TTC549 (cell line): ENCODE measurements at regions not wholly inside any gene's neighbourhood (a gene's known extent, or its start where the extent isn't known, plus 50 kb on each side); places are given as distances from the start of the nearest gene placed in this dataset.

Experiments used
- FAIRE-seq: peaks from 2 replicates; lab custom pipeline; 2012; peaks lifted over from hg19 to GRCh38; lab: Jason Lieb, UNC

DNA sequence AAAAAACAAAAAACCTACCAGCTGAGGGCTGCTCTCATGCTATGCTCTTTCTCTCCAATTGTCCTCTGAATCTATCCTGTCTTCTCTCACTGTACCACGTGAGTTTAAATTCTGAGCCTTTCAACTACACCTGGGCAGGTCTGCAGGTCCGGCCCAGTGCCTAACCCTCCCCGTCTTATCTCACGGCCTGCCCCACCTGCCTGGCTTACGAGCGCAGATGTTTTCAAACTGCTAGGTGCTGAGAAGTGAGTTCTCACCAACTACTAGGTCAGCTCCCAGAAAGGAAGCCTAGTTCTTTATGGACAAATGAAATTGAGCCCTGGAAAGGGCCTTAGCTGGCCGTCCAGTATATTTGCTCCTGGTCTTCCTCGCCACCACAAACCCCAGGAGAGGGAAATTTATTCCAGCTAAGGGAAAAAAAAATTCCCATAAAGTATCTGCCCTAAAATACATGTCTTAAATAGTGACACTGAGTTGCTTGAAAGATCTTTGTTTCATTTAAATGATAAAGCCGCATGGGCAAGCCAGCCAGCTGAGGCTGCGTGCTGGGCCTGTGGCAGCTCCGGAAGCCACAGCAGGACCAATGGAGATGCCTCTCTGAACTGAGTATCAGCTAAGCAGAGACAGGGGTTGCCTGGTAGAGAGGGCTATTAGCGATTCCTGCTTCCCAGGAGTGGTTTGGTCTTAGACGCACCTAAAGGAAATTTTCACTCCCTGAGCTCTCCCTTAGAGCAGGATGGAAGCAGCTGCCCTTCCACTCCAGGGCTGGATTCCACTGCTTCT lies 92.5 kb upstream of the NCK2 start:
- FAIRE-seq = no peak

DNA sequence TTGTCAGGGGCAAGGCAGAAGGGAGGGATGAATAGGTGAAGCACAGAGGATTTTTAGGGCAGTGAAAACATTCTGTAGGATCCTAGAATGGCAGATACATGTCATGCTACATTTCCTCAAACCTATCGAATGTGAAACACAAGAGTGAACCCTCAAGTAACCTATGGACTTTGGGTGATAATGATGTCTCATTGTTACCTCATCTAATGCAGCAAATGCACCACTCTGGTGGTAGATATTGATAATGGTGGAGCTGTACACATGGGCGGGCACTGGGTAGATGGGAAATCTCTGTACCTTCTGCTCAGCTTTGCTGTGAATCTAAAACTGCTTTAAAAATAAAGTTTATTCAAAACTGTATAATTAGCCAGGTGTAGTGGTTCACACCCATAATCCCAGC lies 95.2 kb upstream of the NCK2 start:
- no peak for FAIRE-seq

DNA sequence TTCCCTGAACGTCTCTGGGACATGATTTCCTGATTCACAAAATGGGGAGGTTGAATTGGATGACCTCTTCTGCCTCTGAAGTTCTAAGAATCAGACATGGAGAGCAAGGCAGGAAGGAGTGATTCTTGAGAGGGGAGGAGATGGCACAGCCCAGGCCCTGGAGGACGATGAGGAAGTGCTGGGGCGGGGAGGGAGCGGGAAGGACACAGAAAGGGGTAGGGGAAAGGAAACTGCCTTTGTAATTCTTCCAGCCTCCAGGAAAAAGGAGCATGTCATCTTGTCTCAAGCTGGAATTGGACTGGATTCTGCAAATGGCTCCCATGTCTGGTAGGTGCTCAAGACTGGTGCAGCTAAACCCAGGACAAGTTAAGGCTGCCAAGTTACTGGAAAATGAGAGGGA lies 97.0 kb upstream of the NCK2 start:
- no peak for FAIRE-seq

DNA sequence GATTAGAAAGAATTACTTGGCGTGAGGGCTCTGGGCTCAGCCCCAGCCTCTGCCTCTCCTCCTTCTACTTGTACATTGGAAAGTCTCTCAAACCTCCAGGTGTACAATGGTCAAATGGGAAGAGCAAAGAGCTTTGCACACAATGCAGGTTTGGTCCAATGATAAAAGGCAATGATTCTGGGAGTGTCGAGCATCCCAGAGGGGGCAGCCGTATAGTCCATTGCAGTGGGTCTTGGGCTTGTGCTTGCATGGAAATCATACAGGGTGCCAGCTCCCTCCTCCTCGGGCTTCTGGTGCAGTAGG lies 98.0 kb upstream of the NCK2 start:
- no peak for FAIRE-seq

DNA sequence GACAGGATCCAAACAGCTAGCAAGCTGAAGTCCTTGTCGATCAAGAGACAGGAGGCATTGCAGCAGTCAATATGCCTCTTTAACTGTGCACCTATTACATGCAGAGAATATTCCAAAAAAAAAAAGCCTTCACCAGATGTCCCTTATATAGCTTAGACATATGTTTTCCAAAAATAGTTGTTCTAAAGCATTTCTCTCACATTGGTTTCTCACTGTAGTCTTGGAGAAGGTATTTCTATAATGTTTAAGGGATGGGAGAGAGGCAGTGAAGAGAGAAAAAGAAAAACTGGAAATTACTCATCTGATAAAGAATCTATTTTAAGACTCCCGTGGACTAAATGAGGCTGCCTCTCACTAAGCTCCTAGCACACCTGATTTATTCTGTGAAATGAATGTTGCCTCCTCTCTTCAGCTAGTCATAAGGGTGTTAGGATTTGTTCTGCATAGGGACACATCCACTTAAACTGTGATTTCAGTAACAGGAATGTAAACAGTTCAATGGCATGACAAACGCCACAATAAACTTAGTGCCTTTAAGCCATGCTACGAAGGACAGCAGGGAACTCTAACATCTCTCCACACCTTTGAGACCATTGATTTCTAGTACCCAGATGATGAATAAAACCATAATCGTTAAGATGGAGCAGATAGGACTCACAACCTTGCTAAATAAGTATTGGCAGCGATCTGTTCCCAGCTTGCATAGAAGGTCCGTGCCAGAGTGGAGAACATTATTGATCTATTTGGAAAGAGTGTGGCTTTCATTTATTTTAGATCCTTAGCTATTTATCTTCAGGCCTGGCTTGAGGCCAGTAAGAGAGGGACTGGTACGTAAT lies 98.6 kb upstream of the NCK2 start:
- no peak for FAIRE-seq

DNA sequence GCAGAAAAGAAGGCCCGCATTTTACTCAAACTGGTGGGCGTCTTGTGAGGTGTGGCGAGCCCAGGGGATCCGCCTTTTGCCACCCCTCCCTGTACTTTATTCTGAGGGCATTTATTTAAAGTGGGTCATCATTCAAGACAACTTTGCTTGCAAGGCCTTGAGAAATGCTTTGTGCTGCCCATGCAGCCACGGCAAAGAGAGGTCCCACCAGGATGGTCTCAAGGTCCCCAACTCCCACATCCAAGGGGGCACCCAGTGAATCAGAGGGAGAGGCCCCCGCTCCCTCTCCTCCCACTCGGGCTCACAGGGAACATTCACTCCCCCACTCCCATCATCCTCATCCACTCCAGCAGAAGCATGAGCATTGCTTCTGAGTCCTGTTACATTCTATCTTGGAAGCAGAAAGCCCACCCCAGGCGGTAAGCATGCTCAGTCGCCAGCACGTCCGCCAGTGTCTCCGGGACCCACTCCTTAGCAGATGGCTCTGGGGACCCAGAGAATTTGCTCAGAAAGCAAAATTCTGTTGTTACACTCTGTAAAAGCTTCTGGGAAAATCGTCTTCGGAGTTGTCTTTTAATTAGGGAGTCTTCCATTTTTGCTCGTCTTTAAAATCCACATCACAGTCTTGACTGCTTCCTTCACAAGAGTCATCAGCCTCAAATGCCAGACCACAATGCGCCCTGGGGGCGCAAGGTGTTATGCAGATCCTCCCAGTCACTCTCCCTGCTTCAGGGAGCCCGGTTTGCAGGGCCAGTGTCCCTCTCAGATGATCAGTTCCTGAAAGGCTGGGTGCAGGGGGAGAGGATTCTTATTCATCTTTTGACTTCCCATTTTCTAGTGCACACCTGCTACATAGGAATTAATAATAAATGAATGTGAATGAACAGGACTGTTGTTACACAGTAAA lies 99.4 kb upstream of the NCK2 start:
- no peak for FAIRE-seq

DNA sequence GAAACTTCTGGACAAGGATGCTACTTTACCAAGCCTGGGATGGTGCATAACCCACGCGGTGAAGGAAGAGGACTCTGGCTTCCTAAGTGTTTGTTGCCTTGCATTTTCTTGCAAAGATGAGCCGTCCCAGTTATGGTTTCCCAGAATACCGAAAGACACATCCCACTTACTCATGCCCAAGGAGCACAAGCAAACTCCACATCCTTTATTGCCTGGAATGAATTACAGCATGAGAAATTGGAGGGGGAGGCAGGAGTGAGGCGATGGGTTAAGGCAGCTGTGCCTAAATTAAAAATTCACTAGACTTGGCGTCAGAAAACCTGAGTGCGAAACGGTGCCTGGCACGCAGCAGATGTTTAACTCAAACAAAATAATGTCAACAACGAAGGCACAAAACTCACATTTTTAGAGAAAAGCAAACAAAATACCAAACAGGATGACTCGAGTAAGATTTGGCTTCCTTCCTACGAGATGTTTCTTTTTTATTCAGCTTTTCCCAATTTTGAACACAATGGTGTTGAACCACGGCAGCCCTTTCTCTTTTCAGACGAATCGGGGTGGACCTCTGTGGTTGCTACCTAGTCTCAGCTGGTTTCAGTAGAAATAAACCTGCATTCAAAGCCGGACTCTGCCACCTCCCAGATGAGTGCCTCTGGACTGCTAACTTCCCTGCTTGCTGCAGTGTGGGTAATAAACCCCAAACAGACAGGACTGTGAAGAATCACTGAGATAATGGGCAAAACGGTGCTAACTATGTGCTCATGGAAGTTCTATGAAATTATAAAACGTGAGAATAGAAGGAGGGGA lies 100.3 kb upstream of the NCK2 start:
- FAIRE-seq = no peak

DNA sequence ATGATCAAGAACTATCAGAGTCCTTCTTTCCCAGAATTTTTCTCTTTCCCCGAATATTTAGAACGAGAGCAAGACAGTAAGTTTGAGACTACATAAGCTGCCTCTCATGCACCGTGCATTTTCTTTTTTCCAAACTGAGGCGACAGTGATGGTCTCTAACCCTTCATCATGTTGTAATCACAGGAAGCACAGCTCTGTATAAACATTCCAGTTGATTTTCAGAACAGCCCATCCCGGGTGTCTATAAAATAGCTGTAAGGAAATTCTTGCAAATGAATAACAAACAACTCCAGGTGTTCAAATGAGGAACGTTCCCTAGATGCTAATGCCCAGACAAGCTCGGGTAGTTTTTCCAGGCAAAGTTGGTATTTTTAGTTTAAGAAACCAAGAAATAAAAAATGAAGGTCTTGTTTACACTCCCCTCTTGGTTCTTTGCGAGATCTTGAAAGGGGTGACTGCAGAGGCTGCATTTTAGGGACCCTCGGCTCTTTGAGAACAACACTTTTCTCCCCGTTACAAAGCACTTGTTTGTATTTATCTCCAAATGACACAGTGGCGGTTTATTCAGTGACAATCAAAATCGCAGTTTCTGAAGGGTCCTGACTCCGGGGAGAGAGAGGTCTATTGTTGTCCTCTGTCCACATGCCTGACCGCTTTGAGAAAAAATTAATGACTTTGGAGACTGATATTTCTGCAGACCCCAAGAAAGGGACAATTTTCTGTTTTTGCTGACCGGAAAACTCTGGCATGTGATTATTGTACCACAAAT lies 101.1 kb upstream of the NCK2 start:
- FAIRE-seq = no peak

DNA sequence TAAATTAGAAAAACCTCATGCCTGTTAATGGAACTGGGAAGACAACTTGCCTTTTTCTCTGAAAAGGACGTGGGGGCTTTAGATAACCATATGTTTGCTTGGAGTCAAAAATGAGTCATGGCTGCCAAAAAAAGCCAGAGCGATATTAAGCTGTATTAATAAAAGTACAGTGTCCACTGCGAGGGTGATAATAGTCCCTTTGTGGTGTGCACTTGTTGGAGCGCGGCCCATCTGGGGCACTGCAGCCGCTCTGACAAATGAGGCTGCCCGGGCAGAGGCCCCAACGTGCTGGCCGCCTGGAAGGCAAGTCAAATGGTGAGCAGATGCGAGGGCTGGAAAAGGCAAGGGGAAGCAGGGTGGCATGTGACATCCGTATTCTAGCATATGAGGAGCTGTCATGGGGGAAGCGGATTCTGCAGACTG lies 103.3 kb upstream of the NCK2 start:
- no peak for FAIRE-seq

DNA sequence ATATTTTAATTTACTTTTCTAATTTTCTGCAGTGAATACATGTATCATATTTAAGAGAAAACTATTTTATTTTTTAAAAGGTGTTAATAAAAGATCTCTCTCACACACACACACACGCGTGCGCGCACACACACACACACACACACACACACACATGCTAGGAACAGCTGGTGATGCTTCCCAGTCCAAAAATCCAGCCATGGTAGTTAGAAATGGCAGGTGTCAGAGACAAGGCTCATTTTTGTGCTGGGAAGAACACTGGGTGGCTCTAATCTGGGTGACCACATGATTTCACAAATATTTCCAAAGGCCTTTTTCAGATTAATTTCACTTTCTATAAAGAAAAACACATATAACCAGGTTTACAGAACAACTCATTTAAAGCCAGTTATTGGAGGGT lies 104.5 kb upstream of the NCK2 start:
- FAIRE-seq = no peak

DNA sequence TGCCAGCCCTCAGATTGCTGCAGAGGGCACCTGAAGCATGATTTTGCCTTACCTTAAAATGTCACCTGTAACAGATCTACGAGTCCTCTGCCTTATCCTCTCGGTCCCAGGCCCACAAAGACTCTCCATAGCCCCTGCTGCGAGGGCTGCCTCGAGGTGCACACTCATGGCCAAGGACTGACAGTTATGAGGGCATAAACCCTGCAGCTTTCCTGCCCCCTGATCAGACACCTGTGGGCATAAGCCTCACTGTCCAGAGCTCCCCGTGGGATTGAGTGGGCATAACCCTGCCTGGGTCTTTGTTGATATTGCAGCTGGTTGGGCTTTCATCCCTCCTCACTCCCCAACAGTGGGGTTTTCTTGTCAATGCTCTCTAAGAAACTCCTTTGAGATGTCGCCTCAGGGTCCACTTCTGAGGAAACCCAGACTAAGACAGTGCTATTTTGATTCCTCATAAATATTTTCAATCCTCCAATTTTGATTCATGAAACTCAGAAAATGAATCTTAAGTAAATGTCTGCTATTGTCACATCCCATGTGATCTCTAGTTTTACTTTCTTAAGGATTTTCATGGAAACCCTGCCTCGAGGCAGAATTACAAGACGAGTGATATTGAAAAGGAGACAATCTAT lies 108.5 kb upstream of the NCK2 start:
- FAIRE-seq = no peak

DNA sequence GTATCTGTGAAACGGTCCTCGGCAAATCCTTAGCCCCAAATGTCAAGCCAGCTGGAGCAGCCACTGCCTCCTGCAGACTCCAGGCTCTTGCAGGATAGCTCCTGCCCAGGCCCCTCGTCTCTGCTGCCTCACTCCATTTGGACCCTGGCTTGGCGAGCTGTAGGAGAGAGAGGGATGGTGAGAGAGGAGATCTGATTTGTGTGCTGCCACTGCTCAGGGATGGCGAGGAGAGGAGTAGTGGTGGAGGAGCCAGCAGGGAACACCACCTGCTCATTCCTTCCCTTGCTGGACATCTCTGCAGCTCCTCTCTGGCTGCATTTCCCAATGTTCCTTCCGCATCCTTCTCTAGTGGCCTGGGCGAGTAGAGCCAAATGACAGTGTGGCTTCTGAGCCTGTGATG lies 109.1 kb upstream of the NCK2 start:
- no peak for FAIRE-seq

DNA sequence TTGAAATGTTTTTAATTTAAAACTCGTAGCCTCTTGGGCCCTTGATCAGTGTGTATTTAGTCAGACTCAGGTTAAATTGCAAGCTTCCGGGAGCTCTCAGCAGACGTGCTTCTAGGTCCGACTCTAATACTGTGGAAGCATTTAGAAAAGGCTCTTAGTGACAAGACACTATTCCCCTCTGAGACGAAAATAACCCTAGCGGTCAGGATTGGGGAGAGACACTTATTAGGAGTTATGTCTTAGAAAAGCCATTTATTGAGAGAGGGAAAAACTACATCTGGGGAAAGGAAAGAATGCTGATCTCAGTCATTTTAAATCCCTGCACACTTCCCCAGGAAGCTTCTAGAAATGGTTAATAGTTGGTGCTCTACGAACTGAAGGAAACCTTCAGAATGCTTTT lies 110.5 kb upstream of the NCK2 start:
- no peak for FAIRE-seq

DNA sequence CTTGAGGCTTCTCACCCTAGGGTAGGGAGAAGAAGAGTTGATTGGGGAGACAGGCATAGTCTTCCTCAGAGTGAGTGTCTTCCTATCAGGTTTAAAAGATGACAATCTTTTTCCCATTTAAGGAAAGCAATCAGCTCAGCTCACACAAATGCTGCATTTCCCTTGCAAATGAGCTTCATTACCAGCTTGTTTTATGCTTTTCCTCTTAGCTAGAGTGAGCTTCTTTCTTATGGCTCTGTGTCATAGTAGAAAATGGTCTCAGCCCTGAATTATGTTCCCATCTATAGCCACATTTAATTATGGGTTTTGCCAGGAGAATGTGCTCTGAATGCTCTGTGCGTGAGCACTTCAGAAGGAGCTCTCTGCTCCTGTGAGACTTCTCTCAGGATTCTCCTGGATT lies 112.8 kb upstream of the NCK2 start:
- FAIRE-seq = no peak

DNA sequence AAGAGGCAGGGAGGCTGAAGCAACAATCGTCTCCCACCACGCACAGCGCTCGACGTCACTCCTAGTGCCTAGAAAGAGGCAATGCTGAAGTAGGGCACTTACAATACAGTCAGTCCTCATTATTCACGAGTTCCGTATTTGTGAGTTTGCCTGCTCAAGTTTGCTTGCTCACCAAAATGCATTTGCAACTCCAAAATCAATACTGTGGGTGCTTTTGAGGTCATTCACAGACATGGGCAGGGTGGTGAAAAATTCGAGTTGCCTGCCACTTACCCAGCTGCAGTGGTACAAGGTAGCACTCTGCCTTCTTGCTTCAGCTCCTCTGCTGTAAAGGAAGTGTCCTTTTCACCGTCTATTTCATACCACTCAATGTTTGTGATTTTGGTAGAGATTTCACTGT lies 113.7 kb upstream of the NCK2 start:
- FAIRE-seq = no peak

DNA sequence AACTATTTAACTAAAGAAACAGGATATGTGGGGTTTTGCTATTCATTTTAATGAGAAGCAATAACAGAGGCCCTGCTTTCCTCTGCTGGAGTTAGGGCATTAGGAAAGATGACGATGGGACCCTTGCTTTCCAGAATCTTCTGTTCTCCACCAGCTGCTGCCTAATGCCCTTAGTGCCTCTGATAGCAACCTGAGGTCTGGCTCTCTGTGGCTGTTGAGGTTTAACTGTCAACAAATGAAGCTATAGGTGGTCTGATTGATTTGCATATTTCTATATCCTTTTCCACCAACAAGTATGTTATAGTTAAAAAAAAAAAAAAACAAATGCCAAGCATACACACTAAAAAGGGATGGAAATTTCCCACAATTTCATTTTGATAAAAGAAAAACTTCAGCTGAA lies 115.1 kb upstream of the NCK2 start:
- FAIRE-seq = no peak

DNA sequence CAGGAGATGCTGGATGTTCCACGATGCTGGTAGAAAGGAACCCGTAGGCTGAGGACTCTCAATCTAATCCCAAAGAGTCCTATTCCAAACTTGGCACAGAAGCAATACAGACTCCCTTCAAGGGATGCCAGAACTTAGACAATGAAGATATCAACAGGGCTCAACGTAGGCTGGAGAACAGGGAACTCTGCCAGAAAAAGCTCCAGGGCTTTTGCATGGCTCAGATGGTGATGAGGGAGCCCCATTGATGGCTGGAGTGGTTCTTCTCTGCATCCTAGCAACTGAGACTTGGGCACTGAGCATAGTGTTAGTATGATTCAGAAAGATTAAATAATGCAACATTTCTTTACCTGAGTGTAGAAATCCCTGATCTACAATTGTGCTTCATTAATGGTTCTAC lies 117.2 kb upstream of the NCK2 start:
- FAIRE-seq = no peak

DNA sequence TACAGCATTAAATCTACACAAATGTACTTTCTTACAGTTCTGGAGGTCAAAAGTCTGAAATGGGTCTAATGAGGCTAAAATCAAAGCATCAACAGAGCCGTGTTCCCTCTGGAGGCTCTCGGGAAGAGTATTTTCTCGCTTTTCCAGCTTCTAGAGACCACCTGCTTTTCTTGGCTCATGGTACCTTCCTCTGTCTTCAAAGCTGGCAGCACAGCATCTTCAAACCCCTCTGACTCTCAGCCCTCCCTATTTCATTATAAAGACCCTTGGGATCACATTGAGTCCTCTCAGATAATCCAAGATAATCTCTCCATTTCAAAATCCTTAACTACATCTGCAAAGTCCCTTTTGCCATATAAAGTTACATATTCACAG lies 117.8 kb upstream of the NCK2 start:
- no peak for FAIRE-seq

DNA sequence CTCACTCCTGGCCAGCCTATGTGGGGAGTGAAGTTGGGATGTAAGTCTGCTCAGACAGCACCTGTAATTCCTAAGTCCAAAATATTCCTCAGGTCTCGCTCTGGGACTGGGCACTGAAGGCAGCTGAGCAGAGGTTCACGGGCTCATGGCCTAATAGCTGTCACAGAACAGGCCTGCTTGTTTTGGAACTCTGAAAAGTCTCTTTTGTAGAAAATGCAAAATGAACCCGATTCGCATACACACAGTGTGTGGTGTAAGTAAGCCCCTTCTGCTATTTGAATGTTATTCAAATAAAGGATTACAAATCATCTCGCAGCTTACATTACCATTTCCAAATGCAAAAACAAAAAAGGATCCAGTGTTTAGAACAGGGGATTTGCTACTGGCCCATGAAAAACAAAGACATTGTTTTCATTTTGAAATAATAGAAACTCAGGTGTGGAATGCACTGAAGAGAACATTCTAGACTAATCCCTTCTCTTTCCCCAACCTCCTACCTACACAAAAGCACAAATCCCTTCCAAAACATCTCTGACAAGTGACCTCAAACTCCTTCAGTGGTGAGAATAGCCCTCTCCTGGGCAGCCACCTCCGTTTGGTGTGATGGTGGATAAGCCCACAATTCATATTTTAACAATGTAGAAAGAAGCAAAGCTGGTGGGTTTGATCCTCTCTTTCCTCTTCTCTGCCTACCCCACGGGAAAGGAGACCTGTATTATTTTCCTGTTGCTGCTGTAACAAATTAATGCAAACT lies 118.3 kb upstream of the NCK2 start:
- no peak for FAIRE-seq

DNA sequence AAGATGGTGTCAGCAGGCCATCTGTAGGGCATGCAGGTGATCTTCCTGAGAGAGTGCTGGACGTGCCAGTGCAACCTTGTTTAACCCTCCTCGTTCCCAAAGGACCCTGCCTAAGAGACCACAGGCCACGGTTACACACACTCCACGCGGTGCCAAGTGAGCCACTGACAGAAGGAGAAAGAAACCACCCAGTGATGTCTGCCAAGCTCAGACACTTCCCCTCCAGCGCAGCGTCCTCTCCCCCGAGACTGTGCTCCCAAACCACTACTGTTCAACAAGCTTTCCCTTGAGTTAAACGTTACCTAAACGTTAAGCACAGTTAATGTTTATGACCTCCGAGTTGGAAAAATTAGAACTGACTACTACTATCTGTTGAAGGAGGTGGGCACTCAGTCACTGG lies 119.1 kb upstream of the NCK2 start:
- FAIRE-seq = no peak
